ENCODE measurements at regions not wholly inside any gene's neighbourhood (a gene's known extent, or its start where the extent isn't known, plus 50 kb on each side); places are given as distances from the start of the nearest gene placed in this dataset.

GRCh38 chr1:90850898-90851710, 134.0 kb upstream of the BARHL2 start:
- intact Hi-C loops (cut with DNase I) = loop anchor here (2.0 to 5.0 kb wide), 2 partner anchors 134 to 172 kb away; partner anchors contain the start of genes BARHL2 and ZNF644
- Histone ChIP-seq H3K27me3 (no peaks in the 10 kb centered on the region), H3K27ac (no peak overlapping the region), H3K9me3 (no peaks in the 10 kb centered on the region), H3K4me3 (peak overlapping the region; percentile 87 to 96), H3K4me1 (peaks cover 2% of the 10 kb centered on the region in 2 donors), H3K36me3 (no peaks in the 10 kb centered on the region)
- peak; percentile 14 to 87 for DNase-seq (ENCODE audit: low spot score in 2 of 2)
- TF ChIP-seq, protein P1, sequence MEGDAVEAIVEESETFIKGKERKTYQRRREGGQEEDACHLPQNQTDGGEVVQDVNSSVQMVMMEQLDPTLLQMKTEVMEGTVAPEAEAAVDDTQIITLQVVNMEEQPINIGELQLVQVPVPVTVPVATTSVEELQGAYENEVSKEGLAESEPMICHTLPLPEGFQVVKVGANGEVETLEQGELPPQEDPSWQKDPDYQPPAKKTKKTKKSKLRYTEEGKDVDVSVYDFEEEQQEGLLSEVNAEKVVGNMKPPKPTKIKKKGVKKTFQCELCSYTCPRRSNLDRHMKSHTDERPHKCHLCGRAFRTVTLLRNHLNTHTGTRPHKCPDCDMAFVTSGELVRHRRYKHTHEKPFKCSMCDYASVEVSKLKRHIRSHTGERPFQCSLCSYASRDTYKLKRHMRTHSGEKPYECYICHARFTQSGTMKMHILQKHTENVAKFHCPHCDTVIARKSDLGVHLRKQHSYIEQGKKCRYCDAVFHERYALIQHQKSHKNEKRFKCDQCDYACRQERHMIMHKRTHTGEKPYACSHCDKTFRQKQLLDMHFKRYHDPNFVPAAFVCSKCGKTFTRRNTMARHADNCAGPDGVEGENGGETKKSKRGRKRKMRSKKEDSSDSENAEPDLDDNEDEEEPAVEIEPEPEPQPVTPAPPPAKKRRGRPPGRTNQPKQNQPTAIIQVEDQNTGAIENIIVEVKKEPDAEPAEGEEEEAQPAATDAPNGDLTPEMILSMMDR (IDR thresholded peaks at IDR 0.05) = peak; percentile 51 to 89 (median 80)

- H3K27me3 ChIP-seq = no peaks in the 10 kb centered on the region
- peaks cover 2% of the 10 kb centered on the region in 2 donors for H3K4me1 ChIP-seq
- intact Hi-C loops (cut with DNase I) = loop anchor here (2.0 to 5.0 kb wide), 2 partner anchors 133 to 172 kb away; partner anchors contain the start of genes BARHL2 and ZNF644
- H3K36me3 ChIP-seq = no peaks in the 10 kb centered on the region
- H3K27ac ChIP-seq = no peak overlapping the region
- no peaks in the 10 kb centered on the region for H3K9me3 ChIP-seq
- TF ChIP-seq, protein P1 (IDR thresholded peaks at IDR 0.05) = no peak
- H3K4me3 ChIP-seq = peak overlapping the region; percentile 87 to 96
- no peak for DNase-seq (ENCODE audit: low spot score in 2 of 2)
These were observed 133.2 kb upstream of the BARHL2 start for GRCh38 chr1:90850181-90850897.

DNA sequence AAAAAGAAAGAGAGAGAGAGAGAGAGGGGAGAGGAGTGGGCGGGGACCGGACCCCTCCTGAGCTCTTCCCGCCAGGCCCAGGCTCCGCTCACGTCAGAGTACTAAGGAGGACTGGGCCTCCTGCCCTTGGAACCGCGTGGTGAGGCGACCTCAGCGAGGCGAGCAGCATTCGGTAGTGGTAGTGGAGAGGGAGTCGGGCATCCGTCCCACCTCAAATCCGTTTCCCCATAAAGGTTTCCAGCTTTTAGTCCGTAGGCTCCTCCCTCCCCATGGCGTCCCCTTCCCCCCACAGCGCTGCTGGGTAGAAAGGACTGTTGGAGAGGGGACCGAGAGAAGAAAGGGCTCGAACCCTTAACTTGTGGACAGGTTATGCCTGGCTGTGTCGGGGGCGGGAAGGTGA, 124.4 kb upstream of the BARHL2 start:
- intact Hi-C loops (cut with DNase I) = no loop called here
- no peaks in the 10 kb centered on the region for H3K4me1 ChIP-seq
- TF ChIP-seq, protein P1 (IDR thresholded peaks at IDR 0.05) = no peak
- H3K36me3 ChIP-seq = no peaks in the 10 kb centered on the region
- DNase-seq (ENCODE audit: low spot score in 2 of 2) = no peak
- H3K4me3 ChIP-seq = no peak overlapping the region
- H3K27me3 ChIP-seq = no peaks in the 10 kb centered on the region
- no peaks in the 10 kb centered on the region for H3K9me3 ChIP-seq
- no peak overlapping the region for H3K27ac ChIP-seq

- TF ChIP-seq, protein P1 (IDR thresholded peaks at IDR 0.05) = no peak
- DNase-seq (ENCODE audit: low spot score in 2 of 2) = no peak
- peaks cover 0 to 2% of the 10 kb centered on the region in 2 donors for H3K9me3 ChIP-seq
- H3K4me1 ChIP-seq = peaks cover 3 to 5% of the 10 kb centered on the region in 2 donors
- no peak overlapping the region for H3K4me3 ChIP-seq
- intact Hi-C loops (cut with DNase I) = no loop called here
- no peaks in the 10 kb centered on the region for H3K36me3 ChIP-seq
- peaks cover 8% of the 10 kb centered on the region for H3K27me3 ChIP-seq
- no peak overlapping the region for H3K27ac ChIP-seq
These were observed 123.2 kb upstream of the BARHL2 start for GRCh38 chr1:90840352-90840751.

DNA sequence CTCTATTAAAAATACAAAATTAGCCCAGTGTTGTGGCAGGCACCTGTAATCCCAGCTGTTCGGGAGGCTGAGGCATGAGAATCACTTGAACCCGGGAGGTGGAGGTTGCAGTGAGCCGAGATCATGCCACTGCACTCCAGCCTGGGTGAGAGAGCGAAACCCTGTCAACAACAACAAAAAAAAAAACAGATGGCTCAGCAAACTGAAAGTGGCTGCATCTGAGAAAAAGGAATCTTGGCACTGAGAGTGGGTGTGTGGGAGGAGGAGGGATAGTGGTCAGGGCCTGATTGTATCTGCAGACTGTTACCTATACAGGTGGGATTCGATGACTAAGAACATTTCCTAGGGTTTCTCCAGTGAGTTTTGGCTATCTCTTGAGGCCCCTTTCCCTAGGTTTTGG, 122.2 kb upstream of the BARHL2 start:
- intact Hi-C loops (cut with DNase I) = no loop called here
- H3K4me3 ChIP-seq = no peak overlapping the region

More for the DNA sequence above, 122.2 kb upstream of the BARHL2 start:
- no peak for DNase-seq (ENCODE audit: low spot score in 2 of 2)
- TF ChIP-seq, protein P1 (IDR thresholded peaks at IDR 0.05) = no peak
- Histone ChIP-seq H3K36me3 (no peaks in the 10 kb centered on the region), H3K9me3 (peaks cover 0 to 3% of the 10 kb centered on the region in 2 donors), H3K27ac (no peak overlapping the region), H3K4me1 (peaks cover 4 to 7% of the 10 kb centered on the region in 2 donors), H3K27me3 (peaks cover 18% of the 10 kb centered on the region)
